Upper lobe of left lung (tissue), 4 donors: ENCODE measurements at regions not wholly inside any gene's neighbourhood (a gene's known extent, or its start where the extent isn't known, plus 50 kb on each side); places are given as distances from the start of the nearest gene placed in this dataset.

ENCODE experiments used
- CTCF ChIP-seq, 6 experiments: fragments of 450-650 bp in 4 of 6; fragments of 200-600 bp in 2 of 6; sonication (generic) in 2 of 6; IDR thresholded peaks; one replicate each; pipeline ENCODE4 v1.5.1; 2016 to 2019; ENCODE audit warnings: antibody characterized with exemption in 6 of 6
- EP300 ChIP-seq, 4 donors: sonication (generic); formaldehyde crosslinking; IDR thresholded peaks; one replicate each; pipeline ENCODE4 v1.5.1; 2017; ENCODE audit warnings: antibody characterized with exemption in 4 of 4, control low read depth in 2 of 4
- POLR2AphosphoS5 ChIP-seq, 2 donors: sonication (generic); formaldehyde crosslinking; IDR thresholded peaks; one replicate each; pipeline ENCODE4 v1.5.1; 2017; ENCODE audit warnings: antibody characterized with exemption in 2 of 2

- TF ChIP-seq POLR2AphosphoS5 (IDR thresholded peaks at IDR 0.05) (no peak), CTCF (IDR thresholded peaks at IDR 0.05) (no peak), EP300 (IDR thresholded peaks at IDR 0.05) (no peak)
Observed at GRCh38 chr13:89011615-89012014, 1340.4 kb downstream of the SLITRK5 start.
